ENCODE measurements at regions not wholly inside any gene's neighbourhood (a gene's known extent, or its start where the extent isn't known, plus 50 kb on each side); places are given as distances from the start of the nearest gene placed in this dataset.

- no peak overlapping the region for H3K4me3 ChIP-seq (ENCODE audit: control insufficient read depth, low read depth, low read length)
- TF ChIP-seq CTCF (conservative IDR thresholded peaks at IDR 0.05; ENCODE audit: control insufficient read depth, insufficient read depth, low read depth, low read length) = no peak
- DNase-seq (ENCODE audit: low read depth) = no peak
Observed at GRCh38 chr3:163779396-163780344, 1298.6 kb downstream of the SI start.

- no peak for TF ChIP-seq CTCF (conservative IDR thresholded peaks at IDR 0.05; ENCODE audit: control insufficient read depth, insufficient read depth, low read depth, low read length)
- H3K4me3 ChIP-seq (ENCODE audit: control insufficient read depth, low read depth, low read length) = no peak overlapping the region
- DNase-seq (ENCODE audit: low read depth) = no peak
Observed at GRCh38 chr3:163776743-163777142, 1301.6 kb downstream of the SI start.

GRCh38 chr3:163773136-163773535 is 1305.2 kb downstream of the SI start:
- no peak for TF ChIP-seq CTCF (conservative IDR thresholded peaks at IDR 0.05; ENCODE audit: control insufficient read depth, insufficient read depth, low read depth, low read length)
- no peak for DNase-seq (ENCODE audit: low read depth)
- H3K4me3 ChIP-seq (ENCODE audit: control insufficient read depth, low read depth, low read length) = no peak overlapping the region

- H3K4me3 ChIP-seq (ENCODE audit: control insufficient read depth, low read depth, low read length) = no peak overlapping the region
- no peak for TF ChIP-seq CTCF (conservative IDR thresholded peaks at IDR 0.05; ENCODE audit: control insufficient read depth, insufficient read depth, low read depth, low read length)
- no peak for DNase-seq (ENCODE audit: low read depth)
Observed at GRCh38 chr3:163768048-163768447, 1310.2 kb downstream of the SI start.

GRCh38 chr3:163766112-163766511 is 1312.2 kb downstream of the SI start:
- no peak for DNase-seq (ENCODE audit: low read depth)
- TF ChIP-seq CTCF (conservative IDR thresholded peaks at IDR 0.05; ENCODE audit: control insufficient read depth, insufficient read depth, low read depth, low read length) = no peak
- H3K4me3 ChIP-seq (ENCODE audit: control insufficient read depth, low read depth, low read length) = no peak overlapping the region

GRCh38 chr3:163753033-163753432 is 1325.3 kb downstream of the SI start:
- H3K4me3 ChIP-seq (ENCODE audit: control insufficient read depth, low read depth, low read length) = no peak overlapping the region
- no peak for TF ChIP-seq CTCF (conservative IDR thresholded peaks at IDR 0.05; ENCODE audit: control insufficient read depth, insufficient read depth, low read depth, low read length)
- no peak for DNase-seq (ENCODE audit: low read depth)
